Endodermal cell (in vitro differentiated cells): ENCODE measurements at regions not wholly inside any gene's neighbourhood (a gene's known extent, or its start where the extent isn't known, plus 50 kb on each side); places are given as distances from the start of the nearest gene placed in this dataset.

ENCODE experiments used
- DNase-seq: peaks from one replicate; pipeline ENCODE4 v3.0.0-alpha.2; 2017
- H3K27ac ChIP-seq: 2 replicates; pipeline ENCODE4 v1.5.1; 2013; ENCODE audit warnings: mild to moderate bottlenecking, low read depth, low read length, moderate library complexity
- H3K27me3 ChIP-seq: 2 replicates; pipeline ENCODE4 v1.6.1; 2013; ENCODE audit warnings: mild to moderate bottlenecking, low read length, moderate library complexity; ENCODE audit not compliant: insufficient read depth, control insufficient read depth, poor library complexity, severe bottlenecking
- H3K36me3 ChIP-seq: 2 replicates; pipeline ENCODE4 v1.7.0; 2013; ENCODE audit warnings: mild to moderate bottlenecking, low read length, moderate library complexity; ENCODE audit not compliant: control insufficient read depth, insufficient read depth
- H3K4me1 ChIP-seq: one replicate; pipeline ENCODE4 v1.7.0; 2013; ENCODE audit warnings: low read length; ENCODE audit not compliant: control insufficient read depth, insufficient read depth
- H3K4me3 ChIP-seq: 2 replicates; pipeline ENCODE4 v1.5.1; 2013; ENCODE audit warnings: mild to moderate bottlenecking, low read length, moderate library complexity
- H3K9ac ChIP-seq: 2 replicates; pipeline ENCODE4 v1.6.1; 2013; ENCODE audit warnings: mild to moderate bottlenecking, low read length, moderate library complexity; ENCODE audit not compliant: poor library complexity, severe bottlenecking; ENCODE audit errors: extremely low read depth
- H3K9me3 ChIP-seq: 2 replicates; pipeline ENCODE4 v1.6.1; 2013; ENCODE audit warnings: mild to moderate bottlenecking, low read length, moderate library complexity; ENCODE audit not compliant: control insufficient read depth
- H3K27ac Mint-ChIP-seq: 2 replicates; pipeline ENCODE4 v1.8.0; 2020; ENCODE audit warnings: mixed read lengths
- H3K27me3 Mint-ChIP-seq: 2 replicates; pipeline ENCODE4 v1.8.0; 2021; ENCODE audit warnings: mild to moderate bottlenecking, mixed read lengths; ENCODE audit not compliant: insufficient read depth
- H3K36me3 Mint-ChIP-seq: 2 replicates; pipeline ENCODE4 v1.8.0; 2020; ENCODE audit warnings: low read depth, mixed read lengths
- H3K4me1 Mint-ChIP-seq: 2 replicates; pipeline ENCODE4 v1.8.0; 2020; ENCODE audit warnings: mixed read lengths
- H3K4me3 Mint-ChIP-seq: 2 replicates; pipeline ENCODE4 v1.8.0; 2020; ENCODE audit warnings: mild to moderate bottlenecking, moderate library complexity, mixed read lengths
- H3K9me3 Mint-ChIP-seq: 2 replicates; pipeline ENCODE4 v1.8.0; 2020; ENCODE audit warnings: mild to moderate bottlenecking, mixed read lengths
- CTCF ChIP-seq: fragments of 200-600 bp; sonication (generic); conservative IDR thresholded peaks from 2 replicates; pipeline ENCODE4 v1.5.0; 2021; ENCODE audit warnings: antibody characterized with exemption, mild to moderate bottlenecking
- WGBS, 2 experiments: methylation state at CpG; one replicate each; pipeline versions ENCODE4 v1.1.5 to v1.1.7; 2013; ENCODE audit warnings: missing lambda C conversion rate in 2 of 2, mixed read lengths in 1 of 2; ENCODE audit not compliant: insufficient coverage in 1 of 2, insufficient read length in 1 of 2; 5-methylcytosine and 5-hydroxymethylcytosine counted together

GRCh38 chr6:76810286-76810685 lies 653.0 kb downstream of the HTR1B start:
- no peak overlapping the region for H3K27ac Mint-ChIP-seq
- Histone ChIP-seq H3K27me3 (no peaks in the 10 kb centered on the region), H3K27ac (no peak overlapping the region), H3K9me3 (no peaks in the 10 kb centered on the region), H3K4me1 (no peaks in the 10 kb centered on the region), H3K4me3 (no peak overlapping the region), H3K36me3 (no peaks in the 10 kb centered on the region), H3K9ac (no peak overlapping the region)
- H3K9me3 Mint-ChIP-seq = no peaks in the 10 kb centered on the region
- 95 to 98% methylated on average over 10 to 13 of the region's 13 CpGs for WGBS, 2 experiments
- DNase-seq = no peak
- peaks cover 5% of the 10 kb centered on the region for H3K4me1 Mint-ChIP-seq
- no peaks in the 10 kb centered on the region for H3K27me3 Mint-ChIP-seq
- H3K4me3 Mint-ChIP-seq = no peak overlapping the region
- no peaks in the 10 kb centered on the region for H3K36me3 Mint-ChIP-seq
- TF ChIP-seq CTCF = no peak

- WGBS, 2 experiments = 78 to 90% methylated on average over 2 to 5 of the region's 5 CpGs
- peak; percentile 74 for DNase-seq
- no peaks in the 10 kb centered on the region for H3K36me3 Mint-ChIP-seq
- H3K9me3 Mint-ChIP-seq = peaks cover 22% of the 10 kb centered on the region
- H3K27ac ChIP-seq = no peak overlapping the region
- no peaks in the 10 kb centered on the region for H3K4me1 ChIP-seq
- peak overlapping the region; percentile 81 for H3K27ac Mint-ChIP-seq
- no peaks in the 10 kb centered on the region for H3K27me3 ChIP-seq
- peaks cover 2% of the 10 kb centered on the region for H3K27me3 Mint-ChIP-seq
- H3K9me3 ChIP-seq = peaks cover 16% of the 10 kb centered on the region
- no peak overlapping the region for H3K9ac ChIP-seq
- H3K4me3 Mint-ChIP-seq = peak overlapping the region; percentile 18
- H3K4me1 Mint-ChIP-seq = peaks cover 18% of the 10 kb centered on the region
- no peak overlapping the region for H3K4me3 ChIP-seq
- TF ChIP-seq CTCF = no peak
- no peaks in the 10 kb centered on the region for H3K36me3 ChIP-seq
Measured at GRCh38 chr6:76803038-76803580, 660.2 kb downstream of the HTR1B start.

GRCh38 chr6:76792394-76792793 lies 670.9 kb downstream of the HTR1B start:
- peaks cover 23% of the 10 kb centered on the region for H3K9me3 ChIP-seq
- peaks cover 16% of the 10 kb centered on the region for H3K36me3 Mint-ChIP-seq
- WGBS, 2 experiments = 81% methylated on average over 1 of the region's 1 CpG; no CpG with 5 or more reads in 1 of the 2 experiments
- no peak for TF ChIP-seq CTCF
- H3K9ac ChIP-seq = no peak overlapping the region
- H3K9me3 Mint-ChIP-seq = peaks cover 30% of the 10 kb centered on the region
- no peak overlapping the region for H3K4me3 ChIP-seq
- H3K27me3 Mint-ChIP-seq = peaks cover 10% of the 10 kb centered on the region
- no peaks in the 10 kb centered on the region for H3K4me1 Mint-ChIP-seq
- no peaks in the 10 kb centered on the region for H3K4me1 ChIP-seq
- no peak overlapping the region for H3K4me3 Mint-ChIP-seq
- no peaks in the 10 kb centered on the region for H3K27me3 ChIP-seq
- DNase-seq = no peak
- H3K27ac ChIP-seq = no peak overlapping the region
- H3K27ac Mint-ChIP-seq = no peak overlapping the region
- H3K36me3 ChIP-seq = no peaks in the 10 kb centered on the region
